ENCODE measurements at regions not wholly inside any gene's neighbourhood (a gene's known extent, or its start where the extent isn't known, plus 50 kb on each side); places are given as distances from the start of the nearest gene placed in this dataset.
"Not testable (repeated sequence)": the region's sequence is repeated elsewhere in the genome, so short reads cannot be mapped to it uniquely, and the experiment has no call there.

- no peak for DNase-seq (ENCODE audit: low spot score)
Observed at GRCh38 chr4:124943145-124943889, 230.8 kb upstream of the ANKRD50 start.

GRCh38 chr4:124941267-124941666, 228.7 kb upstream of the ANKRD50 start:
- DNase-seq (ENCODE audit: low spot score): no peak

- DNase-seq (ENCODE audit: low spot score): no peak
Observed at GRCh38 chr4:124940387-124940786, 227.9 kb upstream of the ANKRD50 start.

- no peak for DNase-seq (ENCODE audit: low spot score)
Observed at GRCh38 chr4:124939908-124940307, 227.4 kb upstream of the ANKRD50 start.

- DNase-seq (ENCODE audit: low spot score): no peak
Observed at GRCh38 chr4:124938836-124939235, 226.3 kb upstream of the ANKRD50 start.

- DNase-seq (ENCODE audit: low spot score): no peak
Observed at GRCh38 chr4:124937993-124938392, 225.5 kb upstream of the ANKRD50 start.

GRCh38 chr4:124936427-124936826, 223.9 kb upstream of the ANKRD50 start:
- no peak for DNase-seq (ENCODE audit: low spot score)

GRCh38 chr4:124934916-124935315, 222.4 kb upstream of the ANKRD50 start:
- DNase-seq (ENCODE audit: low spot score): no peak

GRCh38 chr4:124933521-124933920, 221.0 kb upstream of the ANKRD50 start:
- DNase-seq (ENCODE audit: low spot score): no peak

- no peak for DNase-seq (ENCODE audit: low spot score)
Observed at GRCh38 chr4:124932447-124932846, 219.9 kb upstream of the ANKRD50 start.

GRCh38 chr4:124931050-124931449, 218.5 kb upstream of the ANKRD50 start:
- no peak for DNase-seq (ENCODE audit: low spot score)

GRCh38 chr4:124922748-124923147, 210.2 kb upstream of the ANKRD50 start:
- not testable (repeated sequence) for DNase-seq (ENCODE audit: low spot score)

GRCh38 chr4:124918559-124919122, 206.1 kb upstream of the ANKRD50 start:
- no peak for DNase-seq (ENCODE audit: low spot score)

- DNase-seq (ENCODE audit: low spot score): no peak
Observed at GRCh38 chr4:124915073-124915472, 202.5 kb upstream of the ANKRD50 start.

- no peak for DNase-seq (ENCODE audit: low spot score)
Observed at GRCh38 chr4:124913237-124913636, 200.7 kb upstream of the ANKRD50 start.

- no peak for DNase-seq (ENCODE audit: low spot score)
Observed at GRCh38 chr4:124910327-124910726, 197.8 kb upstream of the ANKRD50 start.

GRCh38 chr4:124907881-124908280, 195.3 kb upstream of the ANKRD50 start:
- no peak for DNase-seq (ENCODE audit: low spot score)

- DNase-seq (ENCODE audit: low spot score): no peak
Observed at GRCh38 chr4:124905441-124905840, 192.9 kb upstream of the ANKRD50 start.

GRCh38 chr4:124904723-124905388, 192.3 kb upstream of the ANKRD50 start:
- DNase-seq (ENCODE audit: low spot score): no peak

- no peak for DNase-seq (ENCODE audit: low spot score)
Observed at GRCh38 chr4:124903995-124904722, 191.6 kb upstream of the ANKRD50 start.

- DNase-seq (ENCODE audit: low spot score): no peak
Observed at GRCh38 chr4:124902001-124902515, 189.5 kb upstream of the ANKRD50 start.

- no peak for DNase-seq (ENCODE audit: low spot score)
Observed at GRCh38 chr4:124899997-124900396, 187.5 kb upstream of the ANKRD50 start.

Data from HuH-7.5 (cell line).